NCI-H2107 treated with DMSO at 0.1 percent for 48 hours (cell line): ENCODE measurements at regions not wholly inside any gene's neighbourhood (a gene's known extent, or its start where the extent isn't known, plus 50 kb on each side); places are given as distances from the start of the nearest gene placed in this dataset.

Experiments
- DNase-seq: peaks from one replicate; lab custom pipeline; 2025; ENCODE audit not compliant: unreplicated experiment; lab: John Stamatoyannopoulos, UW

DNA sequence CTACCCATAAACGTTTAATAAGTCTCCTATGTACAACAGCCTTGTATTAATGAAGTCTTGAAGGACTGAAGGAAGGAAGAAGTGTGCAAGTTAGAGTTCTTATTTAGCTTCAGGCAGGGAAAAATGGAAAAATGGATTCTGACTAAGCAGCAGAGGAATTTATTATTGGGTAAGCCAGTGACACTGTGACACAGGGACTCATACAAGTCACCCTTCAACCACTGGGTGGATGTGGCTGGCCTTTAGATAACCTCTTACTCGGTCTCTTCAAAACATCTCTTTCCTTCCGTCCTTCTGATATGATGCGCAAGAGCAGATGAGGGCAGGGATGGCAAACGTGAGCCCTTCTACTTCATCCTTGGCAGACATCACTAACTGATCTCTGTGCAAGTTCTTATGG lies 145.6 kb downstream of the DHX35 start:
- no peak for DNase-seq

DNA sequence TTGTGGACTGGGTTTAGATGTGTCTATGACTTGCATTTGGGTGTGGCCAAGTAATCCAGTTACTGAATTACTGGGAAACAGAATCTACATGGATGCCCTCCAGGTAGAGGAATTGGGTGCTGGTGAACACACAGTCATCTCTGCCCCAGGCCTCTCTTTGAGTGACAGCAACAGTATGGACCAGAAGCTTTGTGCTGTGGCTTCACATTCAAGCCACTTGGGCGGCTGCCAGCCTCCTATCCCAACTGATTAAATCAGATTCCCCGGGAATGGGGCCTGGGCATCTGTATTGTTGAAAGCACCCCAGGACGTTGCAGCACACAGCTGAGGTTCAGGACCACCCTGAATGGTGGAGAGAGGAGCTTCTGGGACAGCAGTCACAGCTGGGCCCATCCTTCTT lies 144.6 kb downstream of the DHX35 start:
- no peak for DNase-seq

DNA sequence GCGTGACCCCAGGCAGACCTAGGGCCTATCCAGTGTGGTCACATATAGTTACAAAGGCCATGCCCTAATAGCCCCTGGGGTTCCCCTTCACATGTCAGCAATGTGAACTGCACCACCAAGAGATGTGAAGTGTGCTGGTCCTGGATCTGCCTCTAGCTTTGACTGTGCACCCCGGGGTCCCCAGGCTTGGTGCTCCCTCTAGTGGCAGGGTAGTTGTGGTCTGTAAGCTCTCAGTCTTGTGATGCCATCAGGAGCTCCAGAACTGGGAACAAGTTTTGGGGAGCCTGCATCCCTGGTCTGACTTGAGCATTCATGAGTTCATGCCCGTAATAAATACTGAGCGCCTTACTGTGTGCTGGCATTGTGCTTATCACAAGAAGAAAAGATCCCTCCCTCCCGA lies 143.4 kb downstream of the DHX35 start:
- no peak for DNase-seq

DNA sequence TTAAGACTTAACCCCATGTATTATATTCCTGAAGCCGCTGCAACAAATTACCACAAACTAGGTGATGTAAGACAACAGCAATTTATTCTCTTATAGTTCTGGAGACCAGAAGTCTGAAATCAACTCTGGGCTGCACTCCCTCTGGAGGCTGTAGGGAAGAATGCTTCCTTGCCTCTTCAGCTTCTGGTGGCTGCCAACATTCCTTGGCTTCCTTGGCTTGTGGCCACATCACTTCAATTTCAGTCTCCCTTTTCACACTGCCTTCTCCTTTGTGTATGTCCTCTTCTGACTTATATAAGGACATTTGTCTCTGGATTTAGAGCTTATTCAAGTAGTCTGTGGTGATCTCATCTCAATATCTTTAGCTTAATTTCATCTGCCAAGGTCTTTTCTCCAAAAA lies 141.6 kb downstream of the DHX35 start:
- no peak for DNase-seq

DNA sequence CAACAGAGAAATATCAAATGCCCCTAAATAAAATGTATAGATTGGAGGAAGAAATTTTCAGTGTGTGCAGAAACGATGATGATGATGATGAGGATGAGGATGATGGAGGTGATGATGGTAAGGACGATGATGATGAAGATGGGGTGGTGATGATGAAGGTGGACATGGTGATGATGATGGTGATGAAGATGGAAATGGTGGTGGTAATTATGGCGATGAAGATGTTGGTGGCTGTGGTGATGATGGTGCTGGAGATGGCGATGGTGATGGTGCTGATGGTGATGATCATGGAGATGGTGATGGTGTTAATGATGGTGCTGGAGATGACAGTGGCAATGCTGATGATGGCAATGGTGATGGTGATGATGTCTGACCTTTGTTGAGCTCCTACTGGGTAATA lies 141.2 kb downstream of the DHX35 start:
- no peak for DNase-seq

DNA sequence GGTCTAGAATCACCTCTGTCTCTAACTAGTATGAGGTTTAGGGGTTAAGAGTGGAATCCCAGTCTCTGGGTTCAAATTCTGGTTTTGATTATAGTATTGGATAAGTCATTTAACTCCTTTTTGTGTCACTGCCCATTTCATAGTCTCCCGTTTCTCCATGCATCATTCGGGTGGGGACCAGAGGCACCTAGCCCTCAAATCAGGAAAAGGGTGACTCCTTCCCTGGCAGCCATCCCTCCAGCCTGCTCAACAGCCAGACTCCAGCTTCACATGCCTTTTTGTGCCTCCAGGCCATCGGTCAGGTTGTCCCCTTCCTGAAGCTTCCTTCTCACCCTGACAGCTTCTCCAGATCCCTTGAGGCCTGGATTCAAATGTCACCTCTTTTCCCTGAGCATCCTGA lies 139.8 kb downstream of the DHX35 start:
- no peak for DNase-seq

DNA sequence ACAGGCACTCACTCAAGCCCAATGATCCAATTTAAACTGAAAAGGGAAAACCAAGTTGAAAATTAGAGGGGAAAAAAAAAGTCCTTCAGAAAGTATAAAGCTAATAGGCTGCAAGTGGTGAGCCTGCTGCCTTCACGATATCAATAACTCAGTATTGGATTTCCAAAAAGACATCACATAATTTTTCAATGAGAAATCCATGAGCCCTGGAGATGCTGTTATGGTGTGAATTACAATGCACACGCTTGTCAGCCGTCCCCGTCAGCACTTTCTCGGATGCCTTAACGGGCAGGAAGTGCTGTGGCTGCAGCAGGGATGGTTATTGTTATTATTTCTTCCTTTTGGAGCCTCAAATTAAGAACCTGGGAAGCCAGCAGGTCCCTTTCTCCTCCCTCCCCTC lies 138.5 kb downstream of the DHX35 start:
- no peak for DNase-seq

DNA sequence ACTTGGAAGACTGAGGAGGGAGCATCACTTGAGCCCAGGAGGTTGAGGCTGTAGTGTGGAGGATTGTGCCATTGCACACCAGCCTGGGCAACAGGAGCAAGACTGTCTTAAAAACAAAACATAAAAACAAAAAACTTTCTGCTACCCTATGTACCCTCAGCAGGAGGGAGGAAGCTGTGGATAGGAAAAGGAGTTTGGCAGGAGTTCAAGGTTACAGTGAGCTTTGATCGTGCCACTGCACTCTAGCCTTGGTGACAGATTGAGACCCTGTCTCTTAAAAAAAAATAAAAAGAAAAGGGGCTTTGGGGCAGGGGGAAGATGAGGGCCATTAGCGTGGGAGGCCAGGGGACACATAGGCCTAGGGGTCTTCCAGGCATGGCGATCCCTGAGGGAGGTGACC lies 135.7 kb downstream of the DHX35 start:
- no peak for DNase-seq

DNA sequence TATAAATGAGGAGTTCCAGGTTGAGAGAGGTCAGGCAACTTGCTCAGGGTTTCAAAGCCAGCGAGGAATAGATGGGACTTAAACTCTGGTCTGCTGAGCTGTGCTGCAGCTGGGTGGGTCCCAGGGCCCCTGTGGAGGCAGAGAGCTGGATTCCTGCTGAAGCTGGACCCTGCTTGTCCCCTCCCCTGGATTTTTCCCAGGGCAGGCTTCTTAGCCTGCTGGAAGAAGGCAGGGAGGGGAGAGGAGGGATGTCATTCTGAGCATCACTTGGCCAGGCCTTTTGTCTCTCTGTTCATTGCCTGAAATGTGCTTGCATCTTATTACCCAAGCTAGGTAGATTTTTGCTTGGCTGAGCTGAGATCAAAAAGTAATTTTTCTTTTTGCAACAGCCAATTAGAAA lies 133.7 kb downstream of the DHX35 start:
- no peak for DNase-seq

DNA sequence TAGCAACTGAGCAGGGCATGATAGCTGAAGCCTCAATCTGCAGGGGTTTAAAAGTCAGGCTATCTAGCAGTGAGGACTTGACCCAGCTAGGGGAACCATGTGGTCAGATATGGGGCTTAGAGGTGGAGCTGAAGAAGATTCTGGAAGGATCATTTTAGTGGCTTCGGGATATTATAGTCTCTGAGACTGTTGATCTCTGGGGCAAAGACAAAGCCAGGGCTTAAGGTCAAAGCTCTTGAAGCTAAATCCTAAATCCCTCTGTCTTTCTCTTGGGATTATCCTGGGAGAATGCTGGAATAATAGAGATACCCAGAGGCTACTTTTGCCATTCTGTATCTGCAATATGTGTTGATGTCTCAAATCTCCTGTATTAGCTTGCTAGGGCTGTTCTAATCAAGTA lies 132.2 kb downstream of the DHX35 start:
- no peak for DNase-seq

DNA sequence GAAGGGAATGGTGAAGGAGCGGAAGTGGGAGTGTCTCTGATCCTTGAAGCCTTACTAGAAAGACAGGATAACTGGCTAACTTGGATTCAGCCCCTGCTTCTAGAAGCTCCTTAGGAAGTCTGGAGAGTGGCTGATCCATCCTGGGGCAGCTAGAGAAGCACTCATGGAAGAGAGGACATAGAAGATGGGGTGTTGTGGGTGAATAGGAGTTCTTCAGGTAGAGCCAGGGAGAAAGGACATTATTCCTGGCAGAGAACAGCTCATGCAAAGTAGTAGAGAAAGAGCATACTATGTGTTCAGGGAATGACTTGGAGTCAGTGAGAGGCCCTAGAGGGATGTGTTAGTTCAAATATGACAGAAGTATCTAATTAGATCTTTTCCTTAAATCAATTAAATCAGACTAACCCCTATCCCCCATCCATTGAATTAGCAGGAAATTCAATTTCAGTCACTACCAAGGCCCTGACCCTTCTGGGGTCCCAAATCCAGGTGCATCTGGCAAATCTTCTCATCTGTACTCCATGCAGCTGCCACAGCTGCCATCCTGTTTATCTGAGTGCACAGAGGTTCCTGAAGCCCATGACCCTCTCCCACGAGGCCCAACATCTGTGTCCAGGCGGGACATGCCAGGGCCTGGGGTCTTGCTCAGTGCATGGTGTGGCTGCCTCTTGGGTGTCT lies 130.7 kb downstream of the DHX35 start:
- no peak for DNase-seq

DNA sequence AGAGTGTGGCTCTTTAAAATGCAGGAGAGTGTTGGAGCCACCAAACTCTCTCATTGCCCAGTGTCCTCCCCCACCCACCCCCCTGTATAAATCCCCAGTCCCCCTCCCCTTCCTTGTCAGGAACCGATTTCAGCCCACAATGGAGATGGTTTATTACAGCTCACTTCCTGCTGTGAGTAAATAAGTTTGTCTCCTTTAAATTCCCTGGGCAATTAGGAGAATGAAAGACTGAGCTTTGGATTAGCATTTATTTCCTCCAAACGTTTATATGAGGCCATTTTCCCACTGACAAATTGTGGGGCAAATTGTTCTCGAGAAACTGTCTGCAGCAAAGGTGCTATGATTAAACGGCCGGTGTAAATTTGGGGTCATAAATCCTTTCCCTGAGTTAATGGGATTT lies 128.8 kb downstream of the DHX35 start:
- DNase-seq: no peak

DNA sequence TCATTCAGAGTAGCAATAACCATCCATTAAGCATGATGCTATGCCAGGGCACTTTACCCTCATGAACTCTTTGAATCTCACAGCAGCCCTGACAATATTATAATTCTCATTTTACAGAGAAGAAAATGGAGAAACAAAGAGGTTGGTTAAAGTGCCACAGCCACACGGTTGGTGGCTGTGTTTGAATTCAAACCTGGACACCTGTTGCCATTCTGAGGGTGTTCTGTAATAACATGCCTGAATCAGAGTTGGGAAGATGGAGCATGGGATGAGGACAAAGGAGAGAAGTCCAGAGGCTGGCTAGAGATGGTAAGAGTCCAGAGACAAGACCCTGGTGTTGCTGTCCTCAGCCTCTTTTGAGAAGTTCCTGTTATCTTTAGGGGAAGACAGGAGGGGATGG lies 127.7 kb downstream of the DHX35 start:
- no peak for DNase-seq
